ENCODE measurements at regions not wholly inside any gene's neighbourhood (a gene's known extent, or its start where the extent isn't known, plus 50 kb on each side); places are given as distances from the start of the nearest gene placed in this dataset.
A peak's percentile ranks its signal among the peaks of the same experiment; 100 is the strongest.

- no peak overlapping the region for H2AFZ ChIP-seq (ENCODE audit: low read length)
- no peaks in the 10 kb centered on the region for H3K79me2 ChIP-seq (ENCODE audit: insufficient read depth, low read length)
- no peak overlapping the region for H3K4me3 ChIP-seq (ENCODE audit: insufficient read depth, low read length)
- no peaks in the 10 kb centered on the region for H3K27me3 ChIP-seq (ENCODE audit: insufficient read depth, low read length)
- no peak for TF ChIP-seq CTCF (IDR thresholded peaks at IDR 0.05; ENCODE audit: extremely low read depth, low read depth, low read length)
- no peaks in the 10 kb centered on the region for H4K20me1 ChIP-seq (ENCODE audit: insufficient read depth, low read length)
- no peak overlapping the region for H3K27ac ChIP-seq (ENCODE audit: low read depth, low read length)
- DNase-seq (ENCODE audit: insufficient read length, low spot score, missing footprints): no peak
- no peaks in the 10 kb centered on the region for H3K36me3 ChIP-seq (ENCODE audit: insufficient read depth, low read length)
- no peaks in the 10 kb centered on the region for H3K4me1 ChIP-seq (ENCODE audit: insufficient read depth, low read length)
- H3K4me2 ChIP-seq (ENCODE audit: insufficient read depth, low read length): no peak overlapping the region
- H3K9me3 ChIP-seq (ENCODE audit: low read depth, low read length): no peaks in the 10 kb centered on the region
Measured at GRCh38 chr12:131208425-131208824, 254.7 kb downstream of the ADGRD1 start.

- H3K4me1 ChIP-seq (ENCODE audit: insufficient read depth, low read length): no peaks in the 10 kb centered on the region
- no peak overlapping the region for H3K4me3 ChIP-seq (ENCODE audit: insufficient read depth, low read length)
- H3K27ac ChIP-seq (ENCODE audit: low read depth, low read length): no peak overlapping the region
- no peak for DNase-seq (ENCODE audit: insufficient read length, low spot score, missing footprints)
- H3K9me3 ChIP-seq (ENCODE audit: low read depth, low read length): no peaks in the 10 kb centered on the region
- no peak for TF ChIP-seq CTCF (IDR thresholded peaks at IDR 0.05; ENCODE audit: extremely low read depth, low read depth, low read length)
- no peak overlapping the region for H2AFZ ChIP-seq (ENCODE audit: low read length)
- no peaks in the 10 kb centered on the region for H3K36me3 ChIP-seq (ENCODE audit: insufficient read depth, low read length)
- H4K20me1 ChIP-seq (ENCODE audit: insufficient read depth, low read length): no peaks in the 10 kb centered on the region
- no peaks in the 10 kb centered on the region for H3K27me3 ChIP-seq (ENCODE audit: insufficient read depth, low read length)
- H3K4me2 ChIP-seq (ENCODE audit: insufficient read depth, low read length): no peak overlapping the region
- no peaks in the 10 kb centered on the region for H3K79me2 ChIP-seq (ENCODE audit: insufficient read depth, low read length)
Measured at GRCh38 chr12:131209082-131210070, 255.7 kb downstream of the ADGRD1 start.

- no peaks in the 10 kb centered on the region for H3K27me3 ChIP-seq (ENCODE audit: insufficient read depth, low read length)
- no peaks in the 10 kb centered on the region for H3K36me3 ChIP-seq (ENCODE audit: insufficient read depth, low read length)
- DNase-seq (ENCODE audit: insufficient read length, low spot score, missing footprints): peak; percentile 61
- no peak overlapping the region for H2AFZ ChIP-seq (ENCODE audit: low read length)
- H3K4me3 ChIP-seq (ENCODE audit: insufficient read depth, low read length): no peak overlapping the region
- no peaks in the 10 kb centered on the region for H4K20me1 ChIP-seq (ENCODE audit: insufficient read depth, low read length)
- no peaks in the 10 kb centered on the region for H3K79me2 ChIP-seq (ENCODE audit: insufficient read depth, low read length)
- H3K4me2 ChIP-seq (ENCODE audit: insufficient read depth, low read length): no peak overlapping the region
- H3K27ac ChIP-seq (ENCODE audit: low read depth, low read length): no peak overlapping the region
- TF ChIP-seq CTCF (IDR thresholded peaks at IDR 0.05; ENCODE audit: extremely low read depth, low read depth, low read length): no peak
- no peaks in the 10 kb centered on the region for H3K4me1 ChIP-seq (ENCODE audit: insufficient read depth, low read length)
- H3K9me3 ChIP-seq (ENCODE audit: low read depth, low read length): no peaks in the 10 kb centered on the region
Measured at GRCh38 chr12:131210506-131211339, 257.0 kb downstream of the ADGRD1 start.

All from osteoblast (primary cell).